ENCODE measurements at regions not wholly inside any gene's neighbourhood (a gene's known extent, or its start where the extent isn't known, plus 50 kb on each side); places are given as distances from the start of the nearest gene placed in this dataset.
"Not testable (repeated sequence)": the region's sequence is repeated elsewhere in the genome, so short reads cannot be mapped to it uniquely, and the experiment has no call there.

GRCh38 chr15:22201993-22202659 is 121.8 kb downstream of the OR4M2 start:
- DNase-seq = not testable (repeated sequence)

- DNase-seq = not testable (repeated sequence)
These were observed 122.9 kb downstream of the OR4M2 start for GRCh38 chr15:22203208-22203607.

DNA sequence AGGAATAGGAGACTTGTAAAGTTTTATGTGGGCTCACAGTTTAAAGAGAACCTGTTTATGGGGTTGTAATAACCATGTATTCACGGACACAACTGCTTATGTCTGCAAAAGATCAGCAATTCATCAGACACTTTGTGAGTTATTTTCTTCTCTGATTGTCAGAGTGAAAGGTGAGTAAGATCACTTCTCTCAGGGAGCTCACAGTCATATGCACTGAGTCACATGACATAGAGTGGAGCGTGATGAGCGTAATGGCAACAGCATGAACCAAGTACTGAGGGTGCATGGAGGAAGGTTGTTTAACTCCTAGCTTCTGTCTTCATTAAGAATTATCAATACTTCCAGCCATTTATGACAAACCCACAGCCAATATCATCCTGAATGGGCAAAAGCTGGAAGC is 128.8 kb downstream of the OR4M2 start:
- not testable (repeated sequence) for DNase-seq

DNA sequence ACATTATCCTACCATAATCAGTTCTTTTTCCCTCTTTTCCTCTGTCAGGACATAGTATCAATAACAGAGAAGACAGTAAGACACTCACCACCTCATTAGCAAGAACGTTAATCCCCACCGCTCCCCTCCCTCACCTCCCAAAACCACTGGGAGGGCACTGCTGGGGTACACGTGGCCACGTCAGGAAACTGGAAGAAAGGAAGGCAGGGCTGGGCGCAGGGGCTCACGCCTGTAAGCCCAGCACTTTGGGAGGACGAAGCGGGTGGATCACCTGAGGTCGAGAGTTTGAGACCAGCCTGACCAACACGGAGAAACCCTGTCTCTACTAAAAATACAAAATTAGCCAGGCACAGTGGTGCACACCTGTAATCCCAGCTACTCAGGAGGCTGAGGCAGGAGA is 142.3 kb downstream of the OR4M2 start:
- peak; percentile 34 for DNase-seq

- DNase-seq = peak; percentile 31
These were observed 143.9 kb downstream of the OR4M2 start for GRCh38 chr15:22224241-22224671.

- DNase-seq = peak; percentile 27
These were observed 144.6 kb downstream of the OR4M2 start for GRCh38 chr15:22224961-22225360.

- peak; percentile 31 for DNase-seq
These were observed 145.9 kb downstream of the OR4M2 start for GRCh38 chr15:22226034-22226790.

DNA sequence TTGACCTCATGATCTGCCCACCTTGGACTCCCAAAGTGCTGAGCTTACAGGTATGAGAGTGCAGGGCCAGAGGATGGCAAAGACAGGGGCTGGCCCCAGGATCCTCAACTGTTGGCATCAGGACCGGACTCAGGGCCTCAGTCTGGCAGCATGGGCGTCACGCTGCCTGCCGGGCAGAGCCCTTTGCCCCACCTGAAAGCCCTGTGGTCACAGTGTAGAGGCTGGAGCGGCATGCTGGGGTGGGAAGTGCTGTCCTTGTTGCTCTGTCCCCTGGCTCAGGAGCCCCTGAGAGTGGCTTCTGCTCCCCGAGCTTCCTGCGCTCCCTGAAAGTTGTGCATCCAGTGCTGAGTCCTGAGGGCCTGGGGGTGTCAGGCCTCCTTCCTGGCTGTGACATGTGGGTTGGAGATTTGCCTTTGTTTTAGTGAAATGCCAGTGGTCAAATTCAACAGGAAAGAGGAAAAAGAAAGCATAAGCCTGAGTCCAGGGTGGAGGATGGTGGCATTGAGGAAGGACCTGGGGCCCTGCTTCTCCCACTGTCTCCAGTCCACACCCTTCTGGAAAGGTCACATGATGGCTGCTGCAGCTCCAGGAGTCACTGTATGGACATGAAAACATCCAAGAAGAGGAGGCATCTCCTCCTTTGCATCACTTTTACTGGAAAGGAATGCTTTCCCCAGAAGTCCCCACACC is 147.2 kb downstream of the OR4M2 start:
- DNase-seq = peak; percentile 27

DNA sequence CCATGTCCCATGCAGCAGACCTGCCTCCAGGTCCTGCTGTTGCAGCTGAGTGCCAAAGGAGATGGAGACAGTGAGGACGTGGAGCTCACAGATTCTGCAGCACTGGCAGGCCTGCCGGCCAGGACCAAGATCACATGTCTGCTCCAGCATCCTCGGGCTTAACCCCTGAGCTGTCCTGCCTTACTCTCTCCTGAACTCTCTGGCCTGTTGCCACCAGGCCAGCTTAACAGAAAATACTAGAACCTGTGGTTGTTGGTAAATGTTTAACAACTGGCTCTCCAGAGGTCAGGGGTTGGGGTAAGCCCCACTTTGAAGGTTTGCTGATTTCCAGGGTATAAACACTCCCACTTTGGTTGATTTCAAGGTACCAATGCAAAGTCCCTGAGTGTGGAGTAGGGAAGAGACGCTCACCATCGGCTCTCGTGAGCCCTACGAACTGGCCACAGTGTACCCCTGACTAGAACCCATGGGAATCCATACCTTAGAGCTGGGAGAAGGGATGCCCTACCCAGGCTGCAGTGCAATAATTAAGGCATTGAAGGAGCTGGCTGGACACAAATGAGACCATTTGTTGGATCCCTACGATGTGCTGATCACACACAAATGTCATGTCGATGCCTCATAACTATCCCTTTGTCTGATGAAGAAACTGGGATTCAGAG is 147.9 kb downstream of the OR4M2 start:
- DNase-seq = peak; percentile 29

DNA sequence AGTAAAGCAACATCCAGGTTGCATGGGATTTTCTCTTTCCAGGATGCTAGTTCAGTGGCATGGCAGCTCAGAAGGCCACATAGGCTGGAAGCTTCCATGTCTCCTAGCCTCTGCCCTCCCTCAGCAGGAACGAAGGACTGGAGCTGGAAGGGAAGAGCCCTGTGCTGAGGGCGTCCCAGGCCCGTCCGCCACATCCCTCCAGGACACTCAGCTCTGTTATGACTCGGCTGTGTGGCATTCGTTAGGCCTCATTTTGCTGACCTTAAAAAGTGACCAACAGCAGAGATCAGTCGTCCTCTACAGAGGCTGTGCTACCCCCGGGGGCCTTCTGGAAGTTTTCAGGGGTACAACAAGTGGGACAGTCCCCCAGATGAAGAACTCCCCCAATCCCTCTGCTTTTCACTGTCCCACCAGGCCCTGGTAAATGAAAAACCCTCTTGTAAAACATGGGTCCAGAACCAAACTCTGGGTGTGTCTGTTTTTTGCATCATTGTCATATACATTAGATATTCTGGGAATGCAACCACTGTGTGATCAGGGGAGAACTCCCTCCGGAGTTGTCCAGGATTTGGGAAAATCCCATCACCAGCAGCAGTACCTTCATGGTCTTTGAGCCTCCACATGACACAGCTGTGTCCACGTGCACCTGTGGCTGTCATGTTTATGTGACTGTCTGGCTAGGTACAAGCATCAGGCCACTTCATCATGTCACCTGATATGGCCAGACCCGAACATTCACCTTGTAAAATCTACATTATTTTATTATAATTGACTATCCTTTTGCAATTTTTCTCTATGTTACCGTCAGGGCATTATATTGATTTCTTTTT is 149.9 kb downstream of the OR4M2 start:
- DNase-seq = peak; percentile 21

DNA sequence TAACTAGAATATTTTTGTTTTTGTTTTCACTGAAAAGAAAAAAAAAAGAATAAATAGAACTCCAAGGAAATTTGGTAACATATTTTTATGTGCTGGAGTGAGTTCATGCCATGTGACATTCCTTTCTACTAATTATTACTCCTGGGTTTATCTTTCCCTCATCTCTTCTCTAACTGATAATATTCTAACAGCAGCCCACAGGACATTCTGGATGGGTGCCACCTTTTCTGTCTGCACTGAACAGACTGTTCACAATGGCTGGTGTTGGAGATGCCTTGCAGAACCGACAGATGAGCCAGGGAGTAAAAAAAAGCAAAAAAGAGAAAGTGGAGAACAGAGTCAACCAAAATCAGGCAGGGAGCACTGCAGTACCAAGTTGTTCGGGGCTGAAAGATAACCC is 151.3 kb downstream of the OR4M2 start:
- no peak for DNase-seq

- DNase-seq = no peak
These were observed 152.3 kb downstream of the OR4M2 start for GRCh38 chr15:22232675-22233074.

DNA sequence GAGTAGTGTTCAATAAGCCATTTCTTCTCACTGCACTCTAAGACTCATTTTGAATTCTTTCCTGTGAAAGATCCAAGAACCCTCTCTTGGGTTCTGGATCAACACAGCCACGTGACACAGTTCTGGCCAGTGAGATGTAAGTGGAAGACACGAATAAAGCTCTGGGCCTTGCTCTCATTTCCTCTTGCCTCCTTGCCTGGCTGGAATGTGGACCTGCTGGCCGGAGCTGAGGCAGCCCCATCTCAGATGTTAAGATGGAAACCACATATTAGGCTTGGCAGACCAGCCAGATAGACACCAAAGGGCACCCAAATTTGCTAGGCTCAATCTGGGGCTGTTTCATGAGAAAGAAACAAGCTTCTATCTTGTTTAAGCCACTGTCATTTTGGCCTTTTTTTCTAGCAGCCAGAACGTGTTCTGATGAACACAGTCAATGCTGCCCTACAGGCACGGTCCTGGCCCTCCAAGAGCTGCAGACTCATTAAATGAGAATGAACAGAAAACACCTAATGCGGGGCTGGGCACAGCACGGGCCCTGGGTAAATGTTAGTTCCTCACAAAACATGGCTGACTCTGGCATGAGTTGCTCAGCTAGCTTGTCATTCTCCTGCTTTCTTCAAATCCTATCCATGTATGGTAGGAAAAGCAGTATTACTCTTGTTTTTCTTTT is 155.1 kb downstream of the OR4M2 start:
- not testable (repeated sequence) for DNase-seq

GRCh38 chr15:22236469-22236868 is 156.1 kb downstream of the OR4M2 start:
- DNase-seq = no peak

- no peak for DNase-seq
These were observed 157.6 kb downstream of the OR4M2 start for GRCh38 chr15:22237891-22238275.

- DNase-seq = not testable (repeated sequence)
These were observed 158.1 kb downstream of the OR4M2 start for GRCh38 chr15:22238276-22238958.

DNA sequence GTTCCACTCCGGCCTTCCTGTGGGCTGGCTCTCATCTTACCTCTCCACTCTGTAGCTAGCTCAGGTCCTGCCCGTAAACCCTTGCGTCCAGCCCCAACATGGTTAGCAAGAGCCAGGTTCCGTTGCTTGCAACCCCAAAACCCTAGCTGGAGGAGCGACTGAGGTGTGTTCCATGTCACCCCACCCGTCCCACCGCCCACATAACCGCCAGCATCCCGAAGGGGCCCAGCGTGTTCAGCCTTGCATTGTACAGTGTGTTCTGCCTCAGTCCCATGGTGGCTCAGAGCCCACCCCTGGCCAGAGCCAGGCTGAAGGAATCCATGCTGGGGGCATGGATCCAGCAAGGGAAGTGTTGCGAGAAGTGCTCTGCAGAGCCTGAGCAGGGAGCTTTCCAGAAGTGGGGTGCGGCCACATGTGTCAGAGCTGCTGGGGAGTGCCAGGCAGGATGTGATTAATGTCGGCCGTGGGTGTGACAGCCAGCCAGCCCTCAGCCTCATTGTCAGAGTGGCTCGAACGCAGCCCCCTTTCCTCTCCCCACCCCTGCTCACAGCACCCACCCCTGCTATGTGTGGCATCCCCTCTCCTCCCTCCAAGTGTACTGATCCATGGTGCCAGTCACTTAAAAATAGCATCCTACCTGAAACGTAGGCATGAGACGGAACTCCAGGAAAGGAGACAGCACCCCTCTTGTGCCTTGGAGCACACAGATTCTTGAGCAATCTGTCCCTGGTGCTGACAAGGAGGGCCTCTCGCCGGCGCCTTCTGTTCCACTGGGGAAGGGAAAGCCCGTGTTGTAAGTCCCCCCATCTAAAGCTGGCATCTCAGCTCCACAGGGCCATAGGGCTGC is 158.9 kb downstream of the OR4M2 start:
- DNase-seq = not testable (repeated sequence)

DNA sequence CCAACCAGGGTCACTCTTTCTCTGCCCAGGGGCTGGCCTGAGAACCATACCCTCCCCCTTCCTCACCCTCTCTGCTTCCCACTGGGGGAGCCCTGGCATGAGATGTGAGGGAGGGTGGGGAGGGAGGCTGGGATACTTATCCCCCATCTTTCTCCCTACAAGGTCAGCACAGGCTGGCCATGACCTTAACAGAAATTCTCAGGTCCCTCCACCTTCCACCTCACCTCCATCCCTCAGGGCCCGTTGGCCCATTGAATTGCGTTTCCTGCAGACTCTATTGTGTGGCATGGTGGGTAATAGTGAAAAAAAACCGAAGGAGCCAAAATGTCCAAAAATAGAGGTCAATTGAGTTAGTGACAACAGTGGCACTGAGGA is 159.5 kb downstream of the OR4M2 start:
- no peak for DNase-seq

- DNase-seq = no peak
These were observed 160.1 kb downstream of the OR4M2 start for GRCh38 chr15:22240403-22240802.

DNA sequence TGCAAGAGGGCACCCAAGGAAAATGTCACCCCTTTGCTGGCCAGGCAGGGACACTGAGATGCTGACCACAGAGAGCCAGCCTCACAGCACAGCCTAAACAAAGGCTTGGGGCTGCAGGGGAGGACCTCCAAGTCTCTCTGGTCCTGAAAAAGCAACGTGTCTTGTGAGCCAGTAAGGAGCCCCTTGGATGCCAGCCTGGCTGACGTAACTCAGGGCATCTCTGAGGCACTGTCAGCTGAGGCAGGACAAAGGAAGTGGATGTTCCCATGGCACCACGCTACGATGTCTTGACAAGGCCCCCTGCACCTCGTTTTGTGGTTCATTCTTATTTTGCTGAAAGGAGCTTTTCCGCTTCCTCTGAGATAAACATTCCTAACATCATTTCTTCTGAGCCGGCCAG is 160.7 kb downstream of the OR4M2 start:
- DNase-seq = no peak
